ENCODE measurements at regions not wholly inside any gene's neighbourhood (a gene's known extent, or its start where the extent isn't known, plus 50 kb on each side); places are given as distances from the start of the nearest gene placed in this dataset.

DNA sequence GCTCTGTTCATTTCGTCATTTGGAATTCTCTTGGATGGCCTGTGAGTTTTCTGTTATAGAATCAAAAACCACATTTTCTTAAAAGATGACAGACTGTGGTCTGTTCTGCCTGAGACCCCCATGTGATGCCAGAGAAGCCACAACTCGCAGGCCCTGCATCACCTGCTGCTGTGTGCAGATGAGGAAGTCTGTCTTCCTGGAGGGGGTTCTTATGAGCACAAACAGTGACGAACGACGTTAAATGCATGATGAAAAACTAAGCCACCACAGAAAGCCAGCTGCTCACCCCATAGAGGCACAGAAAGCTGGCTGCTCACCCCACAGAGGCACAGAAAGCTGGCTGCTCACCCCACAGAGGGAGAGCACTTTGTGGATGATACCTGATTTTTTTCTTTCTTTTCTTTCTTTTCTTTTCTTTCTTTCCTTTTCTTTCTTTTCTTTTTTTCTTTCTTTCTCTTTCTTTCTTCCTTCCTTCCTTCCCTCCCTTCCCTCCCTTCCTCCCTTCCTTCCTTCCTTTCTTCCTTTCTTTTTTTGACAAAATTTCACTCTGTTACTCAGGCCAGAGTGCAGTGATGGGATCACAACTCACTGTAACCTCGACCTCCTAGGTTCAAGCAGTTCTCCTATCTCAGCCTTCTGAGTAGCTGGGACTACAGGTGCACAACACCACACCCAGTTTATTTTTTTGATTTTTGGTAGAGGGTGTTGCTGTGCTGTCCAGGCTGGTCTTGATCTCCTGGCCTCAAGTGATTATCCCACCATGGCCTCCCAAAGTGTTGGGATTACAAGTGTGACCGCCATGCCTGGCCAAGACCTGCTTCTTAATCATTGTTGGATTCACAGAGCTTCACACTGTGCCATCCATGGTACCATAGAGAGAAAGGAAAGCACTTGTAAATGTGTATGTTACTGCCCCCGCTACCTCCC, 1191.4 kb downstream of the UQCRFS1 start:
- no peak overlapping the region for H3K27ac ChIP-seq (ENCODE audit: extremely low read depth, low read depth, low read length)
- ChIA-PET POLR2A (no interaction called here), CTCF (interaction anchor here (3.0 kb wide), 1 partner anchor 48 kb away, joined by 10 read pairs; no protein-coding TSS in a partner anchor)

DNA sequence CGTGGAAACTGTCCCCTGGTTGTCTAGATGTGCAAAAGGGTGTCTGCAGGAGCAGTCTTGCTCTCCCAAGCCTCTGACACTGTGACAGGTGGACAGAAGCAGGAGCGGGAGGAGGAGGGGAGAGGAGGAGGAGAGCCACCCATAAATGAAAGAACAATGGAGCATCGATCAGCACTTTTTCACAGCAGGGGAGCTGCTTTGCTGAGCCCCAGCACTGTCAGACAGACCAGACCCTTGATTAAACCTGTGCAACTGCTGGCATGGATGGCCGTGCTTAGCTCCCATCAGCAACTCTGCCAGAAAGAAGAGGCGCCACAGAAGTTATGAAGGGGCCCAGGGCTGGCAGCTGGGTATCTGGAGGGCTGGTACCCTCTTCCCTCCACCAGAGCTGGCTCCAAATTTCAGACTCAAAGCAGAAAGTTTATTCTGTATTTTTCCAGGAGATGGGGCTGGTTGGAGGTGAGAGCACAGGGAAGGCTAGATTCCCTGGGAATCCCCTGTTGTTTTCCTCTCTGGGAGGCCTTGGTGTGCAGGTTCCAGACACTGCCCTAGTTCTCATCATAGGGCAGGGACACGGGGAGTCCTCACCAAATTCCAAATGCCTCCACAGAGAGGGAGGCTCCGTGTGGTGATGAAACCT, 1192.2 kb downstream of the UQCRFS1 start:
- peak; percentile 27; the same call in 1 of the 2 replicates for TF ChIP-seq ZIC2 (tag by site-specific recombination; IDR thresholded peaks at IDR 0.05)
- 0 out of 2 replicates have a peak, but pooled peaks have one; percentile 33 for TF ChIP-seq ZNF660 (tag by site-specific recombination; IDR thresholded peaks at IDR 0.05)
- no peak for TF ChIP-seq ZNF48 (tag by site-specific recombination; IDR thresholded peaks at IDR 0.05)
- no peak overlapping the region for H3K4me3 ChIP-seq (ENCODE audit: low read depth, low read length)
- ChIA-PET CTCF (interaction anchor here (3.0 kb wide), 1 partner anchor 47 kb away, joined by 10 read pairs; no protein-coding TSS in a partner anchor), POLR2A (no interaction called here)
- no peaks in the 10 kb centered on the region for H3K4me1 ChIP-seq (ENCODE audit: control insufficient read depth, insufficient read depth, low read length)
- H3K9me3 ChIP-seq (ENCODE audit: control insufficient read depth, insufficient read depth, low read depth, low read length): no peaks in the 10 kb centered on the region; the same call in 1 of the 2 replicates
- H3K27ac ChIP-seq (ENCODE audit: extremely low read depth, low read depth, low read length): no peak overlapping the region
- no peaks in the 10 kb centered on the region for H3K36me3 ChIP-seq (ENCODE audit: control insufficient read depth in 2 of 2, insufficient read depth in 1 of 2, low read length in 2 of 2)

More for the DNA sequence above, 1191.4 kb downstream of the UQCRFS1 start:
- H3K36me3 ChIP-seq (ENCODE audit: control insufficient read depth in 2 of 2, insufficient read depth in 1 of 2, low read length in 2 of 2): no peaks in the 10 kb centered on the region
- no peak overlapping the region for H3K4me3 ChIP-seq (ENCODE audit: low read depth, low read length)
- no peaks in the 10 kb centered on the region for H3K9me3 ChIP-seq (ENCODE audit: control insufficient read depth, insufficient read depth, low read depth, low read length)
- TF ChIP-seq, protein P1, sequence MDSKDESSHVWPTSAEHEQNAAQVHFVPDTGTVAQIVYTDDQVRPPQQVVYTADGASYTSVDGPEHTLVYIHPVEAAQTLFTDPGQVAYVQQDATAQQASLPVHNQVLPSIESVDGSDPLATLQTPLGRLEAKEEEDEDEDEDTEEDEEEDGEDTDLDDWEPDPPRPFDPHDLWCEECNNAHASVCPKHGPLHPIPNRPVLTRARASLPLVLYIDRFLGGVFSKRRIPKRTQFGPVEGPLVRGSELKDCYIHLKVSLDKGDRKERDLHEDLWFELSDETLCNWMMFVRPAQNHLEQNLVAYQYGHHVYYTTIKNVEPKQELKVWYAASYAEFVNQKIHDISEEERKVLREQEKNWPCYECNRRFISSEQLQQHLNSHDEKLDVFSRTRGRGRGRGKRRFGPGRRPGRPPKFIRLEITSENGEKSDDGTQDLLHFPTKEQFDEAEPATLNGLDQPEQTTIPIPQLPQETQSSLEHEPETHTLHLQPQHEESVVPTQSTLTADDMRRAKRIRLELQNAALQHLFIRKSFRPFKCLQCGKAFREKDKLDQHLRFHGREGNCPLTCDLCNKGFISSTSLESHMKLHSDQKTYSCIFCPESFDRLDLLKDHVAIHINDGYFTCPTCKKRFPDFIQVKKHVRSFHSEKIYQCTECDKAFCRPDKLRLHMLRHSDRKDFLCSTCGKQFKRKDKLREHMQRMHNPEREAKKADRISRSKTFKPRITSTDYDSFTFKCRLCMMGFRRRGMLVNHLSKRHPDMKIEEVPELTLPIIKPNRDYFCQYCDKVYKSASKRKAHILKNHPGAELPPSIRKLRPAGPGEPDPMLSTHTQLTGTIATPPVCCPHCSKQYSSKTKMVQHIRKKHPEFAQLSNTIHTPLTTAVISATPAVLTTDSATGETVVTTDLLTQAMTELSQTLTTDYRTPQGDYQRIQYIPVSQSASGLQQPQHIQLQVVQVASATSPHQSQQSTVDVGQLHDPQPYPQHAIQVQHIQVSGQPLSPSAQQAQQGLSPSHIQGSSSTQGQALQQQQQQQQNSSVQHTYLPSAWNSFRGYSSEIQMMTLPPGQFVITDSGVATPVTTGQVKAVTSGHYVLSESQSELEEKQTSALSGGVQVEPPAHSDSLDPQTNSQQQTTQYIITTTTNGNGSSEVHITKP (tag by site-specific recombination; IDR thresholded peaks at IDR 0.05): peak; percentile 37; the same call in 1 of the 2 replicates
- no peak for TF ChIP-seq ZNF830 (tag by site-specific recombination; IDR thresholded peaks at IDR 0.05; ENCODE audit: low read depth)
- no peak for TF ChIP-seq ZNF571 (tag by site-specific recombination; IDR thresholded peaks at IDR 0.05)
- TF ChIP-seq ZNF366 (tag by site-specific recombination; conservative IDR thresholded peaks at IDR 0.05): peak; percentile 68
- no peaks in the 10 kb centered on the region for H3K4me1 ChIP-seq (ENCODE audit: control insufficient read depth, insufficient read depth, low read length)

GRCh38 chr19:28019901-28020300, 1193.0 kb downstream of the UQCRFS1 start:
- H3K9me3 ChIP-seq (ENCODE audit: control insufficient read depth, insufficient read depth, low read depth, low read length): peaks cover 2% of the 10 kb centered on the region
- no peak overlapping the region for H3K27ac ChIP-seq (ENCODE audit: extremely low read depth, low read depth, low read length)
- H3K4me1 ChIP-seq (ENCODE audit: control insufficient read depth, insufficient read depth, low read length): no peaks in the 10 kb centered on the region
- CTCF ChIA-PET: interaction anchor here (3.0 kb wide), 1 partner anchor 46 kb away, joined by 10 read pairs; no protein-coding TSS in a partner anchor
- POLR2A ChIA-PET: no interaction called here
- no peak overlapping the region for H3K4me3 ChIP-seq (ENCODE audit: low read depth, low read length)
- H3K36me3 ChIP-seq (ENCODE audit: control insufficient read depth in 2 of 2, insufficient read depth in 1 of 2, low read length in 2 of 2): no peaks in the 10 kb centered on the region
- TF ChIP-seq, protein P2, sequence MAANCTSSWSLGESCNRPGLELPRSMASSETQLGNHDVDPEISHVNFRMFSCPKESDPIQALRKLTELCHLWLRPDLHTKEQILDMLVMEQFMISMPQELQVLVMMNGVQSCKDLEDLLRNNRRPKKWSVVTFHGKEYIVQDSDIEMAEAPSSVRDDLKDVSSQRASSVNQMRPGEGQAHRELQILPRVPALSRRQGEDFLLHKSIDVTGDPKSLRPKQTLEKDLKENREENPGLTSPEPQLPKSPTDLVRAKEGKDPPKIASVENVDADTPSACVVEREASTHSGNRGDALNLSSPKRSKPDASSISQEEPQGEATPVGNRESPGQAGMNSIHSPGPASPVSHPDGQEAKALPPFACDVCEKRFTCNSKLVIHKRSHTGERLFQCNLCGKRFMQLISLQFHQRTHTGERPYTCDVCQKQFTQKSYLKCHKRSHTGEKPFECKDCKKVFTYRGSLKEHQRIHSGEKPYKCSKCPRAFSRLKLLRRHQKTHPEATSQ (tag by site-specific recombination; IDR thresholded peaks at IDR 0.05): no peak
- TF ChIP-seq ZNF777 (tag by site-specific recombination; IDR thresholded peaks at IDR 0.05; ENCODE audit: borderline replicate concordance): no peak
- TF ChIP-seq, protein P3, sequence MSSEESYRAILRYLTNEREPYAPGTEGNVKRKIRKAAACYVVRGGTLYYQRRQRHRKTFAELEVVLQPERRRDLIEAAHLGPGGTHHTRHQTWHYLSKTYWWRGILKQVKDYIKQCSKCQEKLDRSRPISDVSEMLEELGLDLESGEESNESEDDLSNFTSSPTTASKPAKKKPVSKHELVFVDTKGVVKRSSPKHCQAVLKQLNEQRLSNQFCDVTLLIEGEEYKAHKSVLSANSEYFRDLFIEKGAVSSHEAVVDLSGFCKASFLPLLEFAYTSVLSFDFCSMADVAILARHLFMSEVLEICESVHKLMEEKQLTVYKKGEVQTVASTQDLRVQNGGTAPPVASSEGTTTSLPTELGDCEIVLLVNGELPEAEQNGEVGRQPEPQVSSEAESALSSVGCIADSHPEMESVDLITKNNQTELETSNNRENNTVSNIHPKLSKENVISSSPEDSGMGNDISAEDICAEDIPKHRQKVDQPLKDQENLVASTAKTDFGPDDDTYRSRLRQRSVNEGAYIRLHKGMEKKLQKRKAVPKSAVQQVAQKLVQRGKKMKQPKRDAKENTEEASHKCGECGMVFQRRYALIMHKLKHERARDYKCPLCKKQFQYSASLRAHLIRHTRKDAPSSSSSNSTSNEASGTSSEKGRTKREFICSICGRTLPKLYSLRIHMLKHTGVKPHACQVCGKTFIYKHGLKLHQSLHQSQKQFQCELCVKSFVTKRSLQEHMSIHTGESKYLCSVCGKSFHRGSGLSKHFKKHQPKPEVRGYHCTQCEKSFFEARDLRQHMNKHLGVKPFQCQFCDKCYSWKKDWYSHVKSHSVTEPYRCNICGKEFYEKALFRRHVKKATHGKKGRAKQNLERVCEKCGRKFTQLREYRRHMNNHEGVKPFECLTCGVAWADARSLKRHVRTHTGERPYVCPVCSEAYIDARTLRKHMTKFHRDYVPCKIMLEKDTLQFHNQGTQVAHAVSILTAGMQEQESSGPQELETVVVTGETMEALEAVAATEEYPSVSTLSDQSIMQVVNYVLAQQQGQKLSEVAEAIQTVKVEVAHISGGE (tag by site-specific recombination; conservative IDR thresholded peaks at IDR 0.05; ENCODE audit: low read depth): no peak
- TF ChIP-seq TSHZ1 (tag by site-specific recombination; IDR thresholded peaks at IDR 0.05; ENCODE audit: borderline replicate concordance): no peak
- no peak for TF ChIP-seq HOXA7 (CRISPR knock-in tag; IDR thresholded peaks at IDR 0.05; ENCODE audit: borderline replicate concordance)
- TF ChIP-seq ZFHX2 (tag by site-specific recombination; conservative IDR thresholded peaks at IDR 0.05): no peak
- TF ChIP-seq EGR2 (tag by site-specific recombination; IDR thresholded peaks at IDR 0.05; ENCODE audit: low read depth): no peak
- TF ChIP-seq ZNF747 (tag by site-specific recombination; IDR thresholded peaks at IDR 0.05): no peak
- no peak for TF ChIP-seq MYNN (tag by site-specific recombination; IDR thresholded peaks at IDR 0.05; ENCODE audit: borderline replicate concordance)
